ENCODE measurements at regions not wholly inside any gene's neighbourhood (a gene's known extent, or its start where the extent isn't known, plus 50 kb on each side); places are given as distances from the start of the nearest gene placed in this dataset.

GRCh38 chr21:39054066-39054465 is 129.2 kb downstream of the PSMG1 start:
- DNase-seq (ENCODE audit: low spot score), result no peak

GRCh38 chr21:39053126-39053525 is 130.1 kb downstream of the PSMG1 start:
- no peak for DNase-seq (ENCODE audit: low spot score)

- DNase-seq (ENCODE audit: low spot score), result no peak
Measured at GRCh38 chr21:39052718-39053117, 130.5 kb downstream of the PSMG1 start.

- no peak for DNase-seq (ENCODE audit: low spot score)
Measured at GRCh38 chr21:39051588-39051949, 131.7 kb downstream of the PSMG1 start.

GRCh38 chr21:39050841-39051587 is 132.2 kb downstream of the PSMG1 start:
- no peak for DNase-seq (ENCODE audit: low spot score)

- no peak for DNase-seq (ENCODE audit: low spot score)
Measured at GRCh38 chr21:39048574-39048973, 134.7 kb downstream of the PSMG1 start.

GRCh38 chr21:39048064-39048463 is 135.2 kb downstream of the PSMG1 start:
- DNase-seq (ENCODE audit: low spot score), result no peak

GRCh38 chr21:39047046-39047445 is 136.2 kb downstream of the PSMG1 start:
- DNase-seq (ENCODE audit: low spot score), result no peak

GRCh38 chr21:39046236-39046916 is 136.9 kb downstream of the PSMG1 start:
- DNase-seq (ENCODE audit: low spot score), result no peak

- DNase-seq (ENCODE audit: low spot score), result no peak
Measured at GRCh38 chr21:39041816-39042215, 141.4 kb downstream of the PSMG1 start.

- DNase-seq (ENCODE audit: low spot score), result no peak
Measured at GRCh38 chr21:39040494-39041110, 142.6 kb downstream of the PSMG1 start.

GRCh38 chr21:39037807-39038405 is 145.3 kb downstream of the PSMG1 start:
- no peak for DNase-seq (ENCODE audit: low spot score)

- DNase-seq (ENCODE audit: low spot score), result no peak
Measured at GRCh38 chr21:39036581-39036980, 146.7 kb downstream of the PSMG1 start.

GRCh38 chr21:39034590-39035536 is 148.4 kb downstream of the PSMG1 start:
- DNase-seq (ENCODE audit: low spot score), result no peak

GRCh38 chr21:39033878-39034589 is 149.2 kb downstream of the PSMG1 start:
- DNase-seq (ENCODE audit: low spot score), result no peak

- DNase-seq (ENCODE audit: low spot score), result no peak
Measured at GRCh38 chr21:39029900-39030884, 153.1 kb downstream of the PSMG1 start.

- no peak for DNase-seq (ENCODE audit: low spot score)
Measured at GRCh38 chr21:39029086-39029755, 154.0 kb downstream of the PSMG1 start.

- DNase-seq (ENCODE audit: low spot score), result no peak
Measured at GRCh38 chr21:39025198-39025597, 158.1 kb downstream of the PSMG1 start.

- DNase-seq (ENCODE audit: low spot score), result no peak
Measured at GRCh38 chr21:39024538-39024937, 158.7 kb downstream of the PSMG1 start.

Data from D341Med (cell line).